ENCODE measurements at regions not wholly inside any gene's neighbourhood (a gene's known extent, or its start where the extent isn't known, plus 50 kb on each side); places are given as distances from the start of the nearest gene placed in this dataset.

DNA sequence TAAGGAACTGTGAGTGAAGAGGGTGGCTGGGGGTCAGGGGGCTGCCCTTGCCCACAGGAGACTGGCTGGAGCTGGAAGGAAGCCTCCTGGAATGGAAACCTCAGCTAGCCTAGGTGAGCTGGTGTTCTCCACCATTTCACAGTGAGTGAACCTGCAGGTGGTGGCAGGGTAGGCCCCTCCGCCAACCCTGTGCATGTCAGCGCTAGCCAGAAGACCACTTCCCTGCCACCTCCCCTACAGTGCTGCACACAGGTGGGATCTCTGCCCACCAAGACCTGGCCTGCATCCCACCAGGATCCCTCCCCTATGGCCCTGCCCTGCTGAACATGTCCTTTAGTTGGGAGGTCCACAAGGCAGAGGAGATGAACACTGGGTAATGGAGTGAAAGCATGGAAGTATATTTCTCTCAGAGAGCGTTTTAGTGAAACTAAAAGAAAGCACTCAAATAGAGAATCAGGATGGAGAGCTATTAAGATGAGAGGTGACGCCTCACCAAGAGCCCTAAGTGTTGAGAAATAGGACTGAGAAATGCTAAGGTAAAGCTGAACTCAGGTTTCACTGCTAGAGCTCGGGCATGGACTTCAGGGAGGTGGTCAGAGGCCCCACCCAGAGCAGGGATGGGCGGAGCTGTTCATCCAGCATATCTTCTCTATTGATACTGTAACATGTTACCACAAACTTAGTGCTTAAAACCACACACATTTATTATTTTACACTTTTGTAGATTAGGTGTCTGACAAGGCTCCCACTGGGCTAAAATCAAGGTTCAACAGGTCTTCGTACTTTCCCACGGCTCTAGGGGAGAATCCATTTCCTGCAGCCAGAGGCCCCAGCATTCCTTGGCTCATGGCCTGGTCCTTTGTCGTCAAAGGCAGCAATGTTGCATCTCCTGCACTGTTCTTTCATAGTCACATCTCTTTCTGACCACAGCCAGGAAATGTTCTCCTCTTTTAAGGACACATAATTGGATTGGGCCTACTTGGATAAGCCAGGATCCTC lies 83.2 kb downstream of the DIRAS2 start:
- TF ChIP-seq EZH2 (IDR thresholded peaks at IDR 0.05) (no peak), POLR2AphosphoS5 (IDR thresholded peaks at IDR 0.05; ENCODE audit: borderline replicate concordance, low read depth, low read length) (no peak), FOXP2 (optimal IDR thresholded peaks at IDR 0.05; ENCODE audit: control extremely low read depth, extremely low read length, insufficient read depth) (no peak)
